Lung (tissue), 11 donors: ENCODE measurements at regions not wholly inside any gene's neighbourhood (a gene's known extent, or its start where the extent isn't known, plus 50 kb on each side); places are given as distances from the start of the nearest gene placed in this dataset.

ENCODE experiments used
- ATAC-seq: fragments of 200-7000 bp; cut with Tn5 transposase; one replicate; pipeline ENCODE4 v1.9.1; 2020; ENCODE audit warnings: moderate number of reproducible peaks; ENCODE audit not compliant: insufficient read depth, low FRiP score
- DNase-seq, 3 donors: peaks; one replicate each; pipeline ENCODE4 v3.0.0-alpha.2; 2013 to 2017
- H3K27ac ChIP-seq, 2 donors: one replicate each; pipeline ENCODE4 v1.5.1; 2013; ENCODE audit warnings: mild to moderate bottlenecking in 2 of 2, moderate library complexity in 2 of 2, control low read depth in 1 of 2, inconsistent platforms in 1 of 2, low read depth in 1 of 2, low read length in 1 of 2
- H3K27me3 ChIP-seq, 3 donors: one replicate each; pipeline ENCODE4 v1.5.1; 2013; ENCODE audit warnings: low read length in 2 of 3; ENCODE audit not compliant: control insufficient read depth in 3 of 3, insufficient read depth in 3 of 3
- H3K36me3 ChIP-seq, 4 donors: one replicate each; pipeline ENCODE4 v1.5.1; 2013; ENCODE audit warnings: low read length in 4 of 4, mild to moderate bottlenecking in 1 of 4, moderate library complexity in 1 of 4; ENCODE audit not compliant: control insufficient read depth in 4 of 4, insufficient read depth in 4 of 4
- H3K4me1 ChIP-seq, 5 donors: one replicate each; pipeline ENCODE4 v1.5.1; 2013; ENCODE audit warnings: low read length in 5 of 5, mild to moderate bottlenecking in 2 of 5, moderate library complexity in 1 of 5; ENCODE audit not compliant: control insufficient read depth in 5 of 5, insufficient read depth in 5 of 5
- H3K4me3 ChIP-seq: one replicate; pipeline ENCODE4 v1.5.1; 2013; ENCODE audit warnings: mild to moderate bottlenecking, control low read depth, moderate library complexity
- H3K9ac ChIP-seq, 2 donors: one replicate each; pipeline ENCODE4 v1.5.1; 2013; ENCODE audit warnings: low read length in 2 of 2, control low read depth in 1 of 2; ENCODE audit not compliant: insufficient read depth in 1 of 2
- H3K9me3 ChIP-seq, 4 donors: one replicate each; pipeline ENCODE4 v1.5.1; 2013; ENCODE audit warnings: low read length in 3 of 4, mild to moderate bottlenecking in 1 of 4, moderate library complexity in 1 of 4; ENCODE audit not compliant: control insufficient read depth in 4 of 4, insufficient read depth in 3 of 4
- CTCF ChIP-seq: IDR thresholded peaks from 2 replicates; pipeline ENCODE4 v1.5.1; 2012; ENCODE audit warnings: mild to moderate bottlenecking; ENCODE audit errors: control extremely low read depth, extremely low read depth
- WGBS, 2 donors: extraction: QIAGEN DNeasy Blood & Tissue Kit; methylation state at CpG; one replicate each; pipeline ENCODE4 v1.1.7; 2013; 5-methylcytosine and 5-hydroxymethylcytosine counted together
- donor health status: control.
- donor health status: control.
- donor health status: Bipolar disorder and iron deficiency.
- donor health status: healthy.
- donor health status: DM: yes; HTN: yes; CAD: no.

GRCh38 chr6:138572885-138573284, 73.6 kb upstream of the NHSL1 start:
- no peak for ATAC-seq
- no peak for TF ChIP-seq CTCF
- H3K36me3 ChIP-seq = no peaks in the 10 kb centered on the region
- DNase-seq = no peak
- 74 to 88% methylated on average over 6 of the region's 6 CpGs for WGBS, 2 donors
- no peak overlapping the region for H3K4me3 ChIP-seq
- peaks cover 0 to 19% (median 2%) of the 10 kb centered on the region in 5 donors for H3K4me1 ChIP-seq
- H3K27ac ChIP-seq = no peak overlapping the region
- H3K9ac ChIP-seq = no peak overlapping the region
- no peaks in the 10 kb centered on the region for H3K9me3 ChIP-seq
- H3K27me3 ChIP-seq = no peaks in the 10 kb centered on the region

- ATAC-seq = no peak
- H3K36me3 ChIP-seq = no peaks in the 10 kb centered on the region
- H3K4me3 ChIP-seq = no peak overlapping the region
- no peak overlapping the region for H3K27ac ChIP-seq
- H3K9ac ChIP-seq = no peak overlapping the region
- no peaks in the 10 kb centered on the region for H3K27me3 ChIP-seq
- H3K4me1 ChIP-seq = peaks cover 0 to 14% (median 2%) of the 10 kb centered on the region in 5 donors
- 64 to 90% methylated on average over 4 of the region's 4 CpGs for WGBS, 2 donors
- no peak for DNase-seq
- TF ChIP-seq CTCF = no peak
- H3K9me3 ChIP-seq = no peaks in the 10 kb centered on the region
Observed at GRCh38 chr6:138575257-138575656, 76.0 kb upstream of the NHSL1 start.

DNA sequence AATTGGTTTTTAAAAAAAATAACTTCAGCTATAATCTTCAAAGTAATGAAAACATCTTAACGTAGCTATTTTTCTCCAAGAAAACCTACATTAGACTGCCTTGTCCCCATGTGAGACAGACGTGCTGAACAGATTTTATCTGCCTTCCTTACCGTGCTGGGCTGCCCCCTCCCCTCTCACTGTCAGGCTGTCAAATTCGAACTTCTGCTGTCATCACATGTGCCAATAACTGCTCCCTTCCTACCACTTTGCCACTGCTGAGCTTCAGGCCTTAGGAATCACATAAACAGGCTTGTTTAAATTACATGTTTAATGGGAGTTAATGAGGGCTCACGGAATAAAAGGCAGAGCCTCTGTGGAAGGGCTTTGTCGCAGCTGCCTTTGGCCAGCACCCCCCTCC, 77.0 kb upstream of the NHSL1 start:
- ATAC-seq = no peak

More for the DNA sequence above, 77.0 kb upstream of the NHSL1 start:
- Histone ChIP-seq H3K27ac (no peak overlapping the region), H3K4me3 (no peak overlapping the region), H3K27me3 (no peaks in the 10 kb centered on the region), H3K4me1 (peaks cover 0 to 6% (median under 1%) of the 10 kb centered on the region in 5 donors), H3K9ac (no peak overlapping the region), H3K36me3 (no peaks in the 10 kb centered on the region), H3K9me3 (no peaks in the 10 kb centered on the region)
- no peak for DNase-seq
- WGBS, 2 donors = 79% methylated on average over 6 of the region's 6 CpGs
- no peak for TF ChIP-seq CTCF
